Activated T-helper 17 cell treated with anti-CD3 and anti-CD28 coated beads, Interleukin-2, amount 50 U/mL, for 72 hours (primary cell): ENCODE measurements at regions not wholly inside any gene's neighbourhood (a gene's known extent, or its start where the extent isn't known, plus 50 kb on each side); places are given as distances from the start of the nearest gene placed in this dataset.
"Not testable (repeated sequence)": the region's sequence is repeated elsewhere in the genome, so short reads cannot be mapped to it uniquely, and the experiment has no call there.

Source experiments
- ATAC-seq: fragments of 150-1000 bp; cut with Tn5 transposase; replicated peaks from 2 replicates; pipeline ENCODE4 v1.10.0; 2021; ENCODE audit warnings: mild to moderate bottlenecking, moderate library complexity
- H3K27ac Mint-ChIP-seq: one replicate; pipeline ENCODE4 v1.8.0; 2022; ENCODE audit warnings: mixed read lengths
- H3K27me3 Mint-ChIP-seq: one replicate; pipeline ENCODE4 v1.8.0; 2022; ENCODE audit warnings: mixed read lengths
- H3K36me3 Mint-ChIP-seq: one replicate; pipeline ENCODE4 v1.8.0; 2022; ENCODE audit warnings: low read depth, mild to moderate bottlenecking, mixed read lengths
- H3K4me1 Mint-ChIP-seq: one replicate; pipeline ENCODE4 v1.8.0; 2022; ENCODE audit warnings: mixed read lengths
- H3K4me3 Mint-ChIP-seq: one replicate; pipeline ENCODE4 v1.8.0; 2022; ENCODE audit warnings: mild to moderate bottlenecking, mixed read lengths
- H3K9me3 Mint-ChIP-seq: one replicate; pipeline ENCODE4 v1.8.0; 2022; ENCODE audit warnings: mixed read lengths

DNA sequence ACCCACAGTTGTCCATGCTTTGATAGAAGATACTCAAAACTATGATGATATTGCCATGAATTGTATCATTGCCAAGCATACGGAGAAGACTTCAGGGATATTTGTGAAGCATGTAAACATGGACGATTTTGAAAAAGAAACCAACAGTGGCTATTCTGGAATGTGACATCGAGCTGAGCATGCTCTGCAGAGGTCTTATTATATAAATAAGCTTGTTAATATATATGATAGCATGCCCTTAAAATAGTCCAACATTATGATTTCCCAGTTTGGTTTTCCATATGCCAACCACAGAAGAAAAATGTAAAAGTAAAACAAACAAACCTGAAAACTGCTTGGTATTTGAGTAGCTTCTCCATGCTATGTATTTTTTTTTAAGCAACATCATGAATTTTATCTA is 159.1 kb downstream of the LNPK start:
- Mint-ChIP-seq H3K9me3 (peaks cover 1% of the 10 kb centered on the region), H3K36me3 (no peaks in the 10 kb centered on the region), H3K4me3 (no peak overlapping the region), H3K27me3 (peaks cover 32% of the 10 kb centered on the region), H3K27ac (no peak overlapping the region), H3K4me1 (no peaks in the 10 kb centered on the region)
- no peak for ATAC-seq

DNA sequence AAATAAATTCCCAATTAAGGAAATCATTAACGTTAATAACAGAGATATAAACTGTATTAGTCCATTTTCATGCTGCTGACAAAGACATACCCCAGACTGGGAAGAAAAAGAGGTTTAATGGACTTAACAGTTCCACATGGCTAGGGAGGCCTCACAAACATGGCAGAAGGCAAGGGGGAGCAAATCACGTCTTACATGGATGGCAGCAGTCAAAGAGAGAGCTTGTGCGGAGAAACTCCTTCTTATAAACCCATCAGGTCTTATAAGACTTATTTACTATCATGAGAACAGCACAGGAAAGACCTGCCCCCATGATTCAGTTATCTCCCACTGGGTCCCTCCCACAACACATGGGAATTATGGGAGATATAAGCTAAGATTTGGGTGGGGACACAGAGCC is 161.3 kb downstream of the LNPK start:
- H3K4me3 Mint-ChIP-seq, H3K9me3 Mint-ChIP-seq, H3K27ac Mint-ChIP-seq, H3K4me1 Mint-ChIP-seq, H3K36me3 Mint-ChIP-seq, ATAC-seq: not testable (repeated sequence)
- peaks cover 24% of the 10 kb centered on the region for H3K27me3 Mint-ChIP-seq

DNA sequence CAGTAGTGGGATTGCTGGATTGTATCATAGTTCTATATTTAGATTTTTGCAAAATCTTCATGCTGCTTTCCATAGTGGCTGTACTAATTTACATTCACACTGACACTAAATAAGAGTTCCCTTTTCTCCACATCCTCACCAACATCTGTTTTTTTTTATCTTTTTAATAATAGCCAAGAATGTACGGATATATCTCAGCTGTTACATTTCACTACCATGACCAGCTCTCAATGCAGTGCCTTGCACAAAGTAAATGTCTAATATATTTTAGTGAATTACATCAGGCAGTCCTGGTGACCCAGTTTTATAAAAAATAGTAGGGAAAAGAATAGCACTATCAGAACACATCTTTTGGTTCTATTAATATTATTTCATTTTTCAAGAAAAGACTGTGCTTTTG is 161.8 kb downstream of the LNPK start:
- H3K27ac Mint-ChIP-seq, result no peak overlapping the region
- H3K27me3 Mint-ChIP-seq, result peaks cover 21% of the 10 kb centered on the region
- no peak overlapping the region for H3K4me3 Mint-ChIP-seq
- no peaks in the 10 kb centered on the region for H3K9me3 Mint-ChIP-seq
- H3K4me1 Mint-ChIP-seq, result no peaks in the 10 kb centered on the region
- H3K36me3 Mint-ChIP-seq, result no peaks in the 10 kb centered on the region
- no peak for ATAC-seq

DNA sequence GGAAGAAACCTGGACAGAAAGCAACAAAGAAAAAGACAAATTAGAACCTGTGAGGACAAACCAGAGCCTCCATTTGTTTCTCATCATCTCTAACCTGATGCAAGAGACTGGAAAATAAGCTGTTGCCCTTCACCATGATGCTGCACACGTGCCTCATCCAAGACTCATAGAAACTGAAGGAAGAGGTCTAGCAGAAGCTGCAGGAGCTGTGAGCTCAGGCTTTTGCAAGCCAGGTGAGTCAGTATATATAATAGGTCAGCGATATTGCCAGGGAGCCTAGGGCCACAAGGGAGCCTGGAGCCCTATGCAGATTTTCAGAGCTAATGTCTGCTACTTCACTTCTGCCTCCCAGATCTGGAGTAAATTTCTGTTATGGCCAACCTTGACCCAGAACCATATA is 163.1 kb downstream of the LNPK start:
- Mint-ChIP-seq H3K27me3 (peaks cover 17% of the 10 kb centered on the region), H3K36me3 (no peaks in the 10 kb centered on the region), H3K4me3 (no peak overlapping the region), H3K4me1 (no peaks in the 10 kb centered on the region), H3K27ac (no peak overlapping the region), H3K9me3 (no peaks in the 10 kb centered on the region)
- no peak for ATAC-seq

DNA sequence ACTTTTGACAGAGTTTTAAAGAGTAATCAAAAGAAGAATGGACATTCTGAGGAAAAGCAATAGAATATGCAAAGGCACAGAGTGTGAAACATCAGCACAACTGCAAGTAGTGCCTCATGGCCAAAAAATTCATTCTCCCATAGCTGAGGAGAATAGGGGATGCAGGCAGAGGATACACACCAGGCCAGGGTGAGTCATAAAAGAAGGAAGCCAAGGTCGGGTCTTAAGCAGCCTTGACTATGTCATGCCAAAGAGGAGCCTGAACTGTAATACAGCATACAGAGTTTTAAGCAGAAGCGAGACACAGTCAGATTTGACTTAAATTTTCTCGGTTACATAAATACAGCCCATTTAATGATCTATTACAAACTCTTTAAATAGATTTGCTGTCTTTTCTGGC is 165.0 kb downstream of the LNPK start:
- H3K36me3 Mint-ChIP-seq, result no peaks in the 10 kb centered on the region
- ATAC-seq, result no peak
- H3K4me1 Mint-ChIP-seq, result no peaks in the 10 kb centered on the region
- peaks cover 17% of the 10 kb centered on the region for H3K27me3 Mint-ChIP-seq
- no peak overlapping the region for H3K4me3 Mint-ChIP-seq
- H3K9me3 Mint-ChIP-seq, result no peaks in the 10 kb centered on the region
- H3K27ac Mint-ChIP-seq, result no peak overlapping the region

DNA sequence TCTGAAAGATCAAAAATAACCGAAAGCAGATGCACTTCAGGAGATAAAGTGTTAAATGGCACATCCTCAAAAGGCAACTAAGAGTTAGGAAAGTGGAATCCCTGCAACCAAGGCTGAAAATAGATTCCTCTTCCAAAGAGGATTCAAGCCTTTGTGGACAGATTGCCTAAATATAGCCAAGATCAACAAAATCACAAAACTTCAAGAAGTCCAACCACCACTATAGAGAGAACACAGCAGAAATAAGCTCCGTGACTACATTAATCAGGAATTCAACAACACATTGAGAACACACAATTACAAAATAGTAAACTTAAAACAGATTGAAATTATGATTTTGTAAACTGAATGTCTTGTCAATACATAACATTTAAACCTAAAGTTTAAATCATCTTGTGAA is 165.7 kb downstream of the LNPK start:
- H3K9me3 Mint-ChIP-seq, result no peaks in the 10 kb centered on the region
- H3K4me3 Mint-ChIP-seq, result no peak overlapping the region
- no peak overlapping the region for H3K27ac Mint-ChIP-seq
- peaks cover 17% of the 10 kb centered on the region for H3K27me3 Mint-ChIP-seq
- no peaks in the 10 kb centered on the region for H3K4me1 Mint-ChIP-seq
- no peak for ATAC-seq
- no peaks in the 10 kb centered on the region for H3K36me3 Mint-ChIP-seq

DNA sequence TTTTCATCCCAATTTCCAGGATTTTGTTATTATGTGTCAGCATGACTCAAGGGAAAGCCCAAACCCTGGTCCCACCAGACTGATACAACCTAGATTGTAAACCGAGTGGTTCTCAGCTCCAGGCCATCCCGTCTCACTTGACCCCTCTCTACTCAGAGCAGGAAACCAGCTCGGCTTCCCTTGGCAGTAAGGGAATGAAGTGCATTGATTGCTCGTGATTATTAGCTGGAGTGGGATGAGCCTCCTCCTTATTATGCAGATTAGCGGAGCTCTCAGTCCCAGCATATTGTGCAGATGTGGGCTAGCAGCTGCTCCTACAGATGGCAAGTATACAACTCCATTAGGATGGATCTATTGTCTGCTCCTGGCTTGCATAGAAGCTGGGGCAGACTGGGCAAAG is 167.6 kb downstream of the LNPK start:
- H3K36me3 Mint-ChIP-seq, result no peaks in the 10 kb centered on the region
- peaks cover 5% of the 10 kb centered on the region for H3K9me3 Mint-ChIP-seq
- no peaks in the 10 kb centered on the region for H3K4me1 Mint-ChIP-seq
- ATAC-seq, result no peak
- no peak overlapping the region for H3K4me3 Mint-ChIP-seq
- no peak overlapping the region for H3K27ac Mint-ChIP-seq
- peaks cover 16% of the 10 kb centered on the region for H3K27me3 Mint-ChIP-seq

DNA sequence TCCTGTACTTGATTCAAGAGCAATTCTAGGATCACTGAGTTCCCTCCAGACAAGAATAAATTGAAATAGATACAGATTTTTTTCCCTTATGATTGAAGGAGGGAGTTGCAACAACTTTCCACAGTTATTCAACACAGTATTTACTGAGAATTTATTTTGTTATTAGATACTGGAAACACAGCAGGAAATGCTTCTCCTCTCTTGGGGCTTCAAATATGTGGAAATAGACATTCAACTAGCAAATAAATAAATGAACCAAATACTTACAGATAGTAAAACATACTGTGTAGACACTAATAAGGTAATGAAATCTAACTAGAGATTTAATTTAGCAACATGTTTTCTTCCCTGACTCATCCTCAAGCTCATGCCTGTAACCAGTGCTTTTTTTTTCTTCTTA is 169.2 kb downstream of the LNPK start:
- Mint-ChIP-seq H3K4me1 (no peaks in the 10 kb centered on the region), H3K27me3 (peaks cover 15% of the 10 kb centered on the region), H3K36me3 (no peaks in the 10 kb centered on the region), H3K9me3 (peaks cover 5% of the 10 kb centered on the region), H3K27ac (no peak overlapping the region), H3K4me3 (no peak overlapping the region)
- no peak for ATAC-seq

DNA sequence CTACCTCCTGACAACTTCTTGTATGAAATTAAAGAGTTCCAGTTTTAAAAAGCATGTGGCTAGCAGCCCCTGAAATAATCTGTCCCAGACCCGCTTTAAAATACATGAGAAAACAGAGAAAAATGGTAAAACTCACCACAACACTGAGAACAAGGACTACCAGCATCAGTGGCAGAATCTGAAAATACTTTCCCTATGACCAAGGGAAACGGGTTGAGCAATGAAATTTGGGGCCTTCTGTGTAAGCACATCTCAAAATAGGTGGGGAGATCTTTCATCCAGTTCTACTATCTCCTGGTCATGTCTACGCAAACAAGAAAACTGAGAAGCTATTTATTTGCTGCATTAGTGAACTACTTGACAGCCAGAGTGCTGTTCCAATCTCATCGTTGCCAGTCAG is 172.3 kb downstream of the LNPK start:
- Mint-ChIP-seq H3K27me3 (peaks cover 8% of the 10 kb centered on the region), H3K36me3 (no peaks in the 10 kb centered on the region), H3K27ac (no peak overlapping the region), H3K4me1 (no peaks in the 10 kb centered on the region), H3K4me3 (no peak overlapping the region), H3K9me3 (peaks cover 5% of the 10 kb centered on the region)
- no peak for ATAC-seq

DNA sequence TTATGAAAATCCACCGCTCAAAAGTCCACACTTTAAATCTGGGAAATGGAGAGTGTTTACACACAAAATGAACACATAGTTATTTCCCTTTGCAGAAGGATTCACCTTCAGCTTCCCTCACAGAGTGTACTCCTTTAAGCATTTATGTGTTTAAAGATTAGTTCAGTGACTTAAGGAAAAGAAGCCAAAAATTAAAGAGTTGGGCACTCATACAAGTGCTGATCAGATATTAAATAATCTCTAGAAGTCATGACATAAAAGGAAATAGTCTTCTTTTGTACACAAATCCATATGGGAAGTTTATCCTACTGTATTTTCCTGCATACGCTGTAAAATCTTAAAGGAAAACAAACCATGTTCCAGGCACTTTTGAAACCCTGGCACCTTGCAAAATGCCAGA is 174.2 kb downstream of the LNPK start:
- Mint-ChIP-seq H3K27ac (no peak overlapping the region), H3K9me3 (peaks cover 5% of the 10 kb centered on the region)

DNA sequence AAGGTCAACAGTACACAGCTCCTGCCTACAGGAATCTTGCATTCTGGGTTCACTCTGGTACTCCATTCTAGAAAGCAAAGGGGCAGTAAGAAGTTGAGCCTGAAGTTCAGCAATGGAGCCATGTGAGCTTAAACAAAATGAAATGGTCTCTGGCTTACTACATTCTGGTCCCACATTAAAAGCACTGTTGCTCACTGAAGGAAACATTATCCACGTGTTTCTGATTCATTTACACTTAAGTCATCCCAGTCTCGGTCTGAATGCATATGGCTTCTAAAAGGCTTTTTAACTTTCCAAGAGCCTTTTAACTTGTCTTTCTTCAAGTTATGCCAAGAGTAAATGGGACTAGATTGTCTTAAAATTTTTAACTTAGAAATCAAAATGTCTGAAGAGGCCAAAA is 177.8 kb downstream of the LNPK start:
- no peaks in the 10 kb centered on the region for H3K4me1 Mint-ChIP-seq
- peaks cover 17% of the 10 kb centered on the region for H3K27me3 Mint-ChIP-seq
- no peak overlapping the region for H3K4me3 Mint-ChIP-seq
- no peak for ATAC-seq
- no peaks in the 10 kb centered on the region for H3K9me3 Mint-ChIP-seq
- H3K27ac Mint-ChIP-seq, result no peak overlapping the region
- no peaks in the 10 kb centered on the region for H3K36me3 Mint-ChIP-seq

More for the DNA sequence above, 174.2 kb downstream of the LNPK start:
- no peak for ATAC-seq
- Mint-ChIP-seq H3K27me3 (peaks cover 12% of the 10 kb centered on the region), H3K4me1 (no peaks in the 10 kb centered on the region), H3K36me3 (no peaks in the 10 kb centered on the region), H3K4me3 (no peak overlapping the region)

DNA sequence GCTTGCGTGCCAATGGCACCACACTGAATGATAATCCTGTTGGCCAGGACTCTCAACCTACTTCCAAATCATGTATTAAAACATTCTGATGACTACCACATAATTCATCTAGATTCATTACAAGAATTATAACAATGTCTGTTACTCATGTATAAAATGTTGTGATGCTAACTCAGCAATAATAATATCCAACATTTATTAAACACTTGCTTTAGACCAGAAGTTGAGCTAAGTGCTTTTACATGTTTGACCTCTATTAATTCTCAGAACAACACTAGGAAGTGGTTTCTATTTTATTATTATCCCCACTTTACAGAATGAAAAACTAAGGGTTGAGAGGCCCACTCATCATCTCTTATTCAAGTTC is 178.4 kb downstream of the LNPK start:
- no peaks in the 10 kb centered on the region for H3K4me1 Mint-ChIP-seq
- H3K9me3 Mint-ChIP-seq, result no peaks in the 10 kb centered on the region
- H3K27me3 Mint-ChIP-seq, result peaks cover 15% of the 10 kb centered on the region
- H3K27ac Mint-ChIP-seq, result no peak overlapping the region
- ATAC-seq, result no peak
- no peak overlapping the region for H3K4me3 Mint-ChIP-seq
- no peaks in the 10 kb centered on the region for H3K36me3 Mint-ChIP-seq

DNA sequence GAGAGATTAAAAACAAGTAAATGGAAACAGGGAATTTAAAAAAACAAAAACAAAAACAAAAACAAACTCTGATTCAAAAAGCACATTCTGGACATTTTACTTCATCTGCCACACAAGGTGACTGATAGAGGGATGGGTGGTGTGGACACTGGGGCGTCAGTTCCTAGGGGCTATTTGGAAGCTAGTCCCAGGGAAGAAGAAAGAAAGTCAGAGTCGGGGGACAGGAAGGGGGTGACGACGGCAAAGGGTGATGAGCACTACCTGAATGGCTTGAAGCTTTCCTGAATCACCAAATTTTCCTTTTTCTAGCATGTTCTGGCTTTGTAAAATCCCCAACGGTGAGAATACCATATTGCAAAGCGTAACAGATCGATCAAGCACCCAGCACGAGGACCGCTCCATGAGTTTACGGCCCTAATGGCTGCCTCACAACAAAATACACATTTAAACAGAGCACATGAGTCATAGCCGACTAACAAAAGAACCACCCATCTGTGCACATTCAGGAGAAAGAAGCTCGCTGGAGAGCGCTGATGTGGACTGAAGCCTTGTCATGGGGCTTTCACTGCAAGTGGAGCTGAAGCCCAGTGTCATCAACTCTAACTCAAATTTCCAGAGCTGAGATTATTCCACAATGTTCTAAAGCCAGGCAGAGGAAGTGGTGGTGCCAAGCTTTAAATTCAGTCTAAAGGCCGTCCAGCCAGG is 178.9 kb downstream of the LNPK start:
- ATAC-seq, result no peak
- no peaks in the 10 kb centered on the region for H3K9me3 Mint-ChIP-seq
- no peak overlapping the region for H3K27ac Mint-ChIP-seq
- H3K36me3 Mint-ChIP-seq, result no peaks in the 10 kb centered on the region
- H3K27me3 Mint-ChIP-seq, result peaks cover 15% of the 10 kb centered on the region
- H3K4me1 Mint-ChIP-seq, result no peaks in the 10 kb centered on the region
- H3K4me3 Mint-ChIP-seq, result no peak overlapping the region

DNA sequence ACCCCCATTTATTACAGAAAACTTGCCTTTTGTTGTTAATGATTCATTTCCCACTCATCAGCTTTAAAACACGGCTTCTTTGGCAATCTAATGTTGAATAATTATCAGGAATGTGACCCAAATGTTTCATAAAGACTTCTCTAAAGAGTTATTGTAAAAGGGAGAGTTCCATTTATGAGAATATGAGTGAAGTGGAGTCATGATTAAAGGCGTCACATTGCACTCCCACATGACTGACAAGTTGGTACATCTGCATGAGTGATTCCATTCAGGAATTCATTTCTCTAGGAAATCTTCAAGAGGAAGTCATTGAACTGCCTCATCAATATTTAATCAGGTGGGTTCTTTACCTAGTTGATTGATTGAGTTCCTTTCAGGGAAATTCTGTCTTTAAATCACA is 184.8 kb downstream of the LNPK start:
- H3K27ac Mint-ChIP-seq, result no peak overlapping the region
- no peaks in the 10 kb centered on the region for H3K4me1 Mint-ChIP-seq
- H3K4me3 Mint-ChIP-seq, result no peak overlapping the region
- no peaks in the 10 kb centered on the region for H3K9me3 Mint-ChIP-seq
- no peak for ATAC-seq
- peaks cover 9% of the 10 kb centered on the region for H3K27me3 Mint-ChIP-seq
- H3K36me3 Mint-ChIP-seq, result no peaks in the 10 kb centered on the region

DNA sequence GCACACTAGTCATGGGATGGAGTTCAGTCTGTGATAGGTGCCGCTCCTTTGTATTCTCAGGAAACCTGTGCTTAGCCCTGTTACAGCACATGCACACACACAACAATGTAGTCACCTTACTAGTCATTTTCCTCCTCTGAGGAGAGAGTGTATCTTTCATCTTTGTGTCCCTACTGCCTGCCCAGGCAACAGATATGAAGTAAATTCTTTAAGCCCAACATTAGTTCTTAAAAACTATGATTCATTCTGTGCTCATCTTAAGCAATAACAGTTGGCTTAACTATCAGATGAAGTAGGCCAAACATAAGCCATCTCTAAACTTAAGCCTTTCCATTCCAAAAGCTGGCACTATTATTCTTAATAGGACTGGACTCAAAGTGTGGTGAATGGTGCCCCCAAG is 186.5 kb downstream of the LNPK start:
- ATAC-seq, result no peak
- Mint-ChIP-seq H3K4me3 (no peak overlapping the region), H3K4me1 (no peaks in the 10 kb centered on the region), H3K27me3 (peaks cover 3% of the 10 kb centered on the region), H3K27ac (no peak overlapping the region), H3K9me3 (no peaks in the 10 kb centered on the region), H3K36me3 (no peaks in the 10 kb centered on the region)

DNA sequence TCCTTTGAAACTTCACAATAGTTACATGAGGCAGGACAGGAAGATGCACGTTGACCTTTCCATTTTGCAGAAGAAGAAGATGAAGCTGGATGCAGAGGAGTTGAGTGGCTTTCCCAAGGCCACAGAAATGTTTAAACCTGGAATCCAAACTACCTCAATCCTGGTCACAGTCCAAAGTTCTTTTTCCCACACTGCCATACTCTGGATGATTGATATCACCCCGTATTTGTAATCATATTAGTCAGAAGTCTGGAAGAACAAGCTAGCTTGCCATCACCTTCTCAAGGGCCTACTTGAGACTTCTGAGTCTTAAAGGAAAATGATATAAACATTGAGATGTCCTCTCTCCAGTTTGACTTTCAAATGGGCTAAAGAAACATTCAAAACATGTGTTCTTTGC is 190.1 kb downstream of the LNPK start:
- ATAC-seq, result no peak
- Mint-ChIP-seq H3K36me3 (no peaks in the 10 kb centered on the region), H3K27me3 (peaks cover 15% of the 10 kb centered on the region), H3K27ac (no peak overlapping the region), H3K9me3 (no peaks in the 10 kb centered on the region), H3K4me3 (no peak overlapping the region), H3K4me1 (no peaks in the 10 kb centered on the region)
